ENCODE measurements at regions not wholly inside any gene's neighbourhood (a gene's known extent, or its start where the extent isn't known, plus 50 kb on each side); places are given as distances from the start of the nearest gene placed in this dataset.

DNA sequence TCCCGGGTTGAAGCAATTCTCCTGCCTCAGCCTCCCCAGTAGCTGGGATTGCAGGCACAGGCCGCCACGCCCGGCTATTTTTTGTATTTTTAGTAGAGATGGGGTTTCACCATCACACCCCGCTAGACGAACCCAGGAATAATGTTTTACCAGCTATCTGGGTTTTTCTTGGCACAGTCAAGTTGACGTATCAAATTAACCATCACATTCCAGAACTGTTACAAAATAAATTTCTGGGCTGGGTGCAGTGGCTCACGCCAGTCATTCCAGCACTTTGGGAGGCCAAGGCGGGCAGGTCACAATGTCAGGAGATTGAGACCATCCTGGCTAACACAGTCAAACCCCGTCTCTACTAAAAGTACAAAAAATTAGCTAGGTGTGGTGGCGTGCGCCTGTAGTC is 501.2 kb downstream of the SHISA9 start:
- TF ChIP-seq, protein P1, sequence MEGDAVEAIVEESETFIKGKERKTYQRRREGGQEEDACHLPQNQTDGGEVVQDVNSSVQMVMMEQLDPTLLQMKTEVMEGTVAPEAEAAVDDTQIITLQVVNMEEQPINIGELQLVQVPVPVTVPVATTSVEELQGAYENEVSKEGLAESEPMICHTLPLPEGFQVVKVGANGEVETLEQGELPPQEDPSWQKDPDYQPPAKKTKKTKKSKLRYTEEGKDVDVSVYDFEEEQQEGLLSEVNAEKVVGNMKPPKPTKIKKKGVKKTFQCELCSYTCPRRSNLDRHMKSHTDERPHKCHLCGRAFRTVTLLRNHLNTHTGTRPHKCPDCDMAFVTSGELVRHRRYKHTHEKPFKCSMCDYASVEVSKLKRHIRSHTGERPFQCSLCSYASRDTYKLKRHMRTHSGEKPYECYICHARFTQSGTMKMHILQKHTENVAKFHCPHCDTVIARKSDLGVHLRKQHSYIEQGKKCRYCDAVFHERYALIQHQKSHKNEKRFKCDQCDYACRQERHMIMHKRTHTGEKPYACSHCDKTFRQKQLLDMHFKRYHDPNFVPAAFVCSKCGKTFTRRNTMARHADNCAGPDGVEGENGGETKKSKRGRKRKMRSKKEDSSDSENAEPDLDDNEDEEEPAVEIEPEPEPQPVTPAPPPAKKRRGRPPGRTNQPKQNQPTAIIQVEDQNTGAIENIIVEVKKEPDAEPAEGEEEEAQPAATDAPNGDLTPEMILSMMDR (IDR thresholded peaks at IDR 0.05; ENCODE audit: low read depth, low read length, missing input control): no peak
- TF ChIP-seq EGR1 (IDR thresholded peaks at IDR 0.05; ENCODE audit: low read depth in 2 of 2): no peak
- TF ChIP-seq GABPA (IDR thresholded peaks at IDR 0.05 in 1 of 2, conservative IDR thresholded peaks at IDR 0.05 in 1 of 2): no peak
- TF ChIP-seq YY1 (IDR thresholded peaks at IDR 0.05): no peak
- TF ChIP-seq JUND (IDR thresholded peaks at IDR 0.05): no peak
- no peak for TF ChIP-seq RAD21 (IDR thresholded peaks at IDR 0.05)
- TF ChIP-seq, protein P2, sequence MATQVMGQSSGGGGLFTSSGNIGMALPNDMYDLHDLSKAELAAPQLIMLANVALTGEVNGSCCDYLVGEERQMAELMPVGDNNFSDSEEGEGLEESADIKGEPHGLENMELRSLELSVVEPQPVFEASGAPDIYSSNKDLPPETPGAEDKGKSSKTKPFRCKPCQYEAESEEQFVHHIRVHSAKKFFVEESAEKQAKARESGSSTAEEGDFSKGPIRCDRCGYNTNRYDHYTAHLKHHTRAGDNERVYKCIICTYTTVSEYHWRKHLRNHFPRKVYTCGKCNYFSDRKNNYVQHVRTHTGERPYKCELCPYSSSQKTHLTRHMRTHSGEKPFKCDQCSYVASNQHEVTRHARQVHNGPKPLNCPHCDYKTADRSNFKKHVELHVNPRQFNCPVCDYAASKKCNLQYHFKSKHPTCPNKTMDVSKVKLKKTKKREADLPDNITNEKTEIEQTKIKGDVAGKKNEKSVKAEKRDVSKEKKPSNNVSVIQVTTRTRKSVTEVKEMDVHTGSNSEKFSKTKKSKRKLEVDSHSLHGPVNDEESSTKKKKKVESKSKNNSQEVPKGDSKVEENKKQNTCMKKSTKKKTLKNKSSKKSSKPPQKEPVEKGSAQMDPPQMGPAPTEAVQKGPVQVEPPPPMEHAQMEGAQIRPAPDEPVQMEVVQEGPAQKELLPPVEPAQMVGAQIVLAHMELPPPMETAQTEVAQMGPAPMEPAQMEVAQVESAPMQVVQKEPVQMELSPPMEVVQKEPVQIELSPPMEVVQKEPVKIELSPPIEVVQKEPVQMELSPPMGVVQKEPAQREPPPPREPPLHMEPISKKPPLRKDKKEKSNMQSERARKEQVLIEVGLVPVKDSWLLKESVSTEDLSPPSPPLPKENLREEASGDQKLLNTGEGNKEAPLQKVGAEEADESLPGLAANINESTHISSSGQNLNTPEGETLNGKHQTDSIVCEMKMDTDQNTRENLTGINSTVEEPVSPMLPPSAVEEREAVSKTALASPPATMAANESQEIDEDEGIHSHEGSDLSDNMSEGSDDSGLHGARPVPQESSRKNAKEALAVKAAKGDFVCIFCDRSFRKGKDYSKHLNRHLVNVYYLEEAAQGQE (IDR thresholded peaks at IDR 0.05): no peak
- TF ChIP-seq, protein P3, sequence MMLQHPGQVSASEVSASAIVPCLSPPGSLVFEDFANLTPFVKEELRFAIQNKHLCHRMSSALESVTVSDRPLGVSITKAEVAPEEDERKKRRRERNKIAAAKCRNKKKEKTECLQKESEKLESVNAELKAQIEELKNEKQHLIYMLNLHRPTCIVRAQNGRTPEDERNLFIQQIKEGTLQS (IDR thresholded peaks at IDR 0.05): no peak
- TF ChIP-seq, protein P4, sequence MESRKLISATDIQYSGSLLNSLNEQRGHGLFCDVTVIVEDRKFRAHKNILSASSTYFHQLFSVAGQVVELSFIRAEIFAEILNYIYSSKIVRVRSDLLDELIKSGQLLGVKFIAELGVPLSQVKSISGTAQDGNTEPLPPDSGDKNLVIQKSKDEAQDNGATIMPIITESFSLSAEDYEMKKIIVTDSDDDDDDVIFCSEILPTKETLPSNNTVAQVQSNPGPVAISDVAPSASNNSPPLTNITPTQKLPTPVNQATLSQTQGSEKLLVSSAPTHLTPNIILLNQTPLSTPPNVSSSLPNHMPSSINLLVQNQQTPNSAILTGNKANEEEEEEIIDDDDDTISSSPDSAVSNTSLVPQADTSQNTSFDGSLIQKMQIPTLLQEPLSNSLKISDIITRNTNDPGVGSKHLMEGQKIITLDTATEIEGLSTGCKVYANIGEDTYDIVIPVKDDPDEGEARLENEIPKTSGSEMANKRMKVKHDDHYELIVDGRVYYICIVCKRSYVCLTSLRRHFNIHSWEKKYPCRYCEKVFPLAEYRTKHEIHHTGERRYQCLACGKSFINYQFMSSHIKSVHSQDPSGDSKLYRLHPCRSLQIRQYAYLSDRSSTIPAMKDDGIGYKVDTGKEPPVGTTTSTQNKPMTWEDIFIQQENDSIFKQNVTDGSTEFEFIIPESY (IDR thresholded peaks at IDR 0.05): no peak
- no peak for TF ChIP-seq SP1 (IDR thresholded peaks at IDR 0.05)
- no peak for TF ChIP-seq RXRA (IDR thresholded peaks at IDR 0.05)
- TF ChIP-seq FOXA2 (IDR thresholded peaks at IDR 0.05): no peak

All from liver (tissue), 3 donors.